Fibroblast of villous mesenchyme (primary cell): ENCODE measurements at regions not wholly inside any gene's neighbourhood (a gene's known extent, or its start where the extent isn't known, plus 50 kb on each side); places are given as distances from the start of the nearest gene placed in this dataset.

Source experiments
- DNase-seq: peaks from one replicate; pipeline ENCODE4 v3.0.0-alpha.2; 2010; ENCODE audit warnings: low read depth
- H3K4me3 ChIP-seq: 2 replicates; pipeline ENCODE4 v1.5.1; 2011; ENCODE audit warnings: low read depth, mild to moderate bottlenecking, low read length
- TF ChIP-seq, protein P1 (sequence below): IDR thresholded peaks from 2 replicates; pipeline ENCODE4 v1.5.1; 2012; ENCODE audit warnings: low read depth, mild to moderate bottlenecking, low read length; ENCODE audit not compliant: insufficient read depth

DNA sequence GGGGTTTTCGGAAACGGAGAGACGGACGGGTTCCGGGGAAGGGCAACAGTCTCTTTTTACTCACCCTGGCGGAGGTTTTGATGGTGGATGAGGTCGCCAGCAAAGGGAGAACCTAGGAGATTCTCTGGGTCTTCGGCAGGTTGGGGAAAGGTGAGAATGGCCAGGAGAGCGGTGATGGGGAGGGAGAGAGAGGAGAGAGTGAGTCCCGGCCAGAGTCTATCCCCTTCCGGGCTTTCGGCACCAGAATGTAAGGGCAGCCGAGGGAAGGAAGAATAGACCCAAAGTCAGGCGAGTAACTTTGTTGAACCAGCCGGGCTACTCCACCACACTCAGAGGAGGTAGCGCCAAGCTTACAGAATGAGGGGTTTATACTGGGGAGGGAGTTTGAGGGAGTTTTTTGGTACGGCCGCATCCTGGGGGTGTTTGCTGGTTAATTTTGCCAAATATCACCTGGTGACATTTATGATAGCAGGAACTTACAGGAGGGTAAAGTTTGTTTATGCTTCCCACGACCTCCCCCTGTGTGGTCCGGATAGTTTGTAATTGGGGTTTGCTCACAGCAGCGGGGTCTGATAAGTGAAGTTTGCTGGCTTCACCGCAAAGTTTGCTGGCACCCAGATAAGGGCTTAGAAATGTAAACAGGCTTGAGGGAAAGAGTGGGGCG is 141.1 kb upstream of the ETV3 start:
- H3K4me3 ChIP-seq: no peak overlapping the region
- peak; percentile 71 for DNase-seq

DNA sequence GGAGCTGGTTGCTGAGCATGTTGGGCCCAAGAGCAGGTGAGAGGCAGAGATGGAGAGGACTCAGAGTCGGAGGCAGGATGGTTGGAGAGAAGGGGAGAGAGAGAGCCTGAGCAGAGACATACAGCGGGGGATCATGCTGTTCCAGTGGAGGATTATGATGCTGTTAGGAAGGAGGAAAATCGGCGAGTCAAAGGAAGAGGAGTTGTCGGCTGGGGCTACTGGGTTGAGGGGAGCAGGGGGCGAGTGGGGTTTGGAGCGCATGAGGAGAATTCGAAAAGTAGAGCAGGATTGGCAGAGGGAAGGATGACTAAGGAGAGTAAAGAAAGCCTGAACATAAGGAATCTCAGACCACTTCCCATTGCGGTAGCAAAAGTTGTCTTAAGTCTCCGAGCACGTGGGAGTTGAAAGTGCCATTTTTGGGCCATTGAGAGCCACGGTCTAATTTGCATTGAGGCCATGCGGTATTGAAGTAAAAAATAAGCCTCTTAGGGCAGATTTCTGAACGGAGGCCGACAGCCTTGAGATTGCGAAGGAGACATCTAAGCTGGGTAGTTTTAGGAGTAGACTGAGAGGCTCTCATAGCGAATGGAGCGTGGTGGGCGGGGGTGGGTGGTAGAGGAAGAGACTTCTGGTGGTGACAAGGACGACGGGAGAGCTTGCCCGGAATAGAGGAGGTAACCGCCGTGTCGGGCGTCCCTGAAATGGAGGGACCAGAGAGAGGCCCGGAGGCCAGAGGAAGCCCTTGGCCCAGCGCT is 140.4 kb upstream of the ETV3 start:
- no peak overlapping the region for H3K4me3 ChIP-seq
- TF ChIP-seq, protein P1, sequence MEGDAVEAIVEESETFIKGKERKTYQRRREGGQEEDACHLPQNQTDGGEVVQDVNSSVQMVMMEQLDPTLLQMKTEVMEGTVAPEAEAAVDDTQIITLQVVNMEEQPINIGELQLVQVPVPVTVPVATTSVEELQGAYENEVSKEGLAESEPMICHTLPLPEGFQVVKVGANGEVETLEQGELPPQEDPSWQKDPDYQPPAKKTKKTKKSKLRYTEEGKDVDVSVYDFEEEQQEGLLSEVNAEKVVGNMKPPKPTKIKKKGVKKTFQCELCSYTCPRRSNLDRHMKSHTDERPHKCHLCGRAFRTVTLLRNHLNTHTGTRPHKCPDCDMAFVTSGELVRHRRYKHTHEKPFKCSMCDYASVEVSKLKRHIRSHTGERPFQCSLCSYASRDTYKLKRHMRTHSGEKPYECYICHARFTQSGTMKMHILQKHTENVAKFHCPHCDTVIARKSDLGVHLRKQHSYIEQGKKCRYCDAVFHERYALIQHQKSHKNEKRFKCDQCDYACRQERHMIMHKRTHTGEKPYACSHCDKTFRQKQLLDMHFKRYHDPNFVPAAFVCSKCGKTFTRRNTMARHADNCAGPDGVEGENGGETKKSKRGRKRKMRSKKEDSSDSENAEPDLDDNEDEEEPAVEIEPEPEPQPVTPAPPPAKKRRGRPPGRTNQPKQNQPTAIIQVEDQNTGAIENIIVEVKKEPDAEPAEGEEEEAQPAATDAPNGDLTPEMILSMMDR: no peak
- DNase-seq: no peak

More for the DNA sequence above, 141.1 kb upstream of the ETV3 start:
- TF ChIP-seq, protein P1: no peak

GRCh38 chr1:157277913-157278312 is 139.7 kb upstream of the ETV3 start:
- no peak for DNase-seq
- no peak overlapping the region for H3K4me3 ChIP-seq
- TF ChIP-seq, protein P1: no peak

- no peak for DNase-seq
- no peak overlapping the region for H3K4me3 ChIP-seq
- TF ChIP-seq, protein P1: no peak
Observed at GRCh38 chr1:157277281-157277680, 139.1 kb upstream of the ETV3 start.

GRCh38 chr1:157274698-157275534 is 136.7 kb upstream of the ETV3 start:
- H3K4me3 ChIP-seq: no peak overlapping the region

GRCh38 chr1:157272729-157273524 is 134.7 kb upstream of the ETV3 start:
- DNase-seq: no peak

More at GRCh38 chr1:157274698-157275534, 136.7 kb upstream of the ETV3 start:
- DNase-seq: peak; percentile 54
- TF ChIP-seq, protein P1: no peak

More at GRCh38 chr1:157272729-157273524, 134.7 kb upstream of the ETV3 start:
- no peak overlapping the region for H3K4me3 ChIP-seq
- TF ChIP-seq, protein P1: no peak
